GM12872 (cell line): ENCODE measurements at regions not wholly inside any gene's neighbourhood (a gene's known extent, or its start where the extent isn't known, plus 50 kb on each side); places are given as distances from the start of the nearest gene placed in this dataset.

Experiments
- CTCF ChIP-seq: IDR thresholded peaks from 3 replicates; pipeline ENCODE4 v1.5.1; 2011; ENCODE audit warnings: low read depth, mild to moderate bottlenecking, low read length, moderate library complexity; ENCODE audit not compliant: insufficient read depth

- TF ChIP-seq CTCF: no peak
These were observed 59.3 kb upstream of the RPS6KA2 start for GRCh38 chr6:166686317-166686716.

- no peak for TF ChIP-seq CTCF
These were observed 57.8 kb upstream of the RPS6KA2 start for GRCh38 chr6:166684866-166685265.

GRCh38 chr6:166684170-166684569 is 57.1 kb upstream of the RPS6KA2 start:
- no peak for TF ChIP-seq CTCF

- TF ChIP-seq CTCF: no peak
These were observed 56.4 kb upstream of the RPS6KA2 start for GRCh38 chr6:166683477-166683876.

GRCh38 chr6:166679566-166679965 is 52.5 kb upstream of the RPS6KA2 start:
- TF ChIP-seq CTCF: no peak

- TF ChIP-seq CTCF: no peak
These were observed 51.4 kb upstream of the RPS6KA2 start for GRCh38 chr6:166678426-166678825.

- no peak for TF ChIP-seq CTCF
These were observed 50.9 kb upstream of the RPS6KA2 start for GRCh38 chr6:166677941-166678340.
